ENCODE measurements at regions not wholly inside any gene's neighbourhood (a gene's known extent, or its start where the extent isn't known, plus 50 kb on each side); places are given as distances from the start of the nearest gene placed in this dataset.

GRCh38 chr9:116051528-116051927, 102.1 kb upstream of the PAPPA start:
- no peaks in the 10 kb centered on the region; the same call in 1 of the 2 replicates for H3K27me3 Mint-ChIP-seq (ENCODE audit: low read depth)
- DNase-seq (ENCODE audit: low spot score), result no peak
- no peak overlapping the region for H3K4me3 Mint-ChIP-seq
- H3K4me1 Mint-ChIP-seq, result no peaks in the 10 kb centered on the region
- CTCF ChIA-PET, result no interaction called here
- no peak for ATAC-seq
- TF ChIP-seq ZSCAN18 (CRISPR knock-in tag; IDR thresholded peaks at IDR 0.05), result no peak
- TF ChIP-seq SMAD3 (CRISPR knock-in tag; IDR thresholded peaks at IDR 0.05; ENCODE audit: borderline replicate concordance), result no peak
- TF ChIP-seq E2F1 (CRISPR knock-in tag; IDR thresholded peaks at IDR 0.05), result no peak
- no peak overlapping the region for H3K27ac Mint-ChIP-seq
- POLR2A ChIA-PET, result no interaction called here
- no peaks in the 10 kb centered on the region for H3K36me3 Mint-ChIP-seq
- H3K9me3 Mint-ChIP-seq, result no peaks in the 10 kb centered on the region

- ChIA-PET POLR2A (no interaction called here), CTCF (no interaction called here)
- no peaks in the 10 kb centered on the region; the same call in 1 of the 2 replicates for H3K27me3 Mint-ChIP-seq (ENCODE audit: low read depth)
- H3K4me3 Mint-ChIP-seq, result no peak overlapping the region
- H3K4me1 Mint-ChIP-seq, result 0 out of 2 replicates have a peak, but pooled peaks cover under 1% of the 10 kb centered on the region
- H3K27ac Mint-ChIP-seq, result no peak overlapping the region
- no peaks in the 10 kb centered on the region for H3K9me3 Mint-ChIP-seq
- TF ChIP-seq ZNF671 (CRISPR knock-in tag; IDR thresholded peaks at IDR 0.05) (no peak), JAZF1 (CRISPR knock-in tag; IDR thresholded peaks at IDR 0.05) (no peak), ZBTB43 (CRISPR knock-in tag; IDR thresholded peaks at IDR 0.05) (no peak), ZBTB21 (CRISPR knock-in tag; IDR thresholded peaks at IDR 0.05; ENCODE audit: borderline replicate concordance) (no peak), STAT6 (CRISPR knock-in tag; conservative IDR thresholded peaks at IDR 0.05; ENCODE audit: low read depth) (no peak), ZNF532 (CRISPR knock-in tag; IDR thresholded peaks at IDR 0.05; ENCODE audit: borderline replicate concordance) (no peak)
- ATAC-seq, result no peak
- no peaks in the 10 kb centered on the region for H3K36me3 Mint-ChIP-seq
- DNase-seq (ENCODE audit: low spot score), result no peak
Observed at GRCh38 chr9:116055536-116055935, 98.1 kb upstream of the PAPPA start.

- CTCF ChIA-PET, result no interaction called here
- TF ChIP-seq CDX4 (CRISPR knock-in tag; IDR thresholded peaks at IDR 0.05; ENCODE audit: borderline replicate concordance) (no peak), ATF1 (CRISPR knock-in tag; IDR thresholded peaks at IDR 0.05) (no peak), JAZF1 (CRISPR knock-in tag; IDR thresholded peaks at IDR 0.05) (no peak), ZNF532 (CRISPR knock-in tag; IDR thresholded peaks at IDR 0.05; ENCODE audit: borderline replicate concordance) (no peak), SMAD3 (CRISPR knock-in tag; IDR thresholded peaks at IDR 0.05; ENCODE audit: borderline replicate concordance) (no peak), SMAD4 (CRISPR knock-in tag; IDR thresholded peaks at IDR 0.05) (no peak), MXD4 (CRISPR knock-in tag; IDR thresholded peaks at IDR 0.05; ENCODE audit: borderline replicate concordance) (no peak), GABPB1 (CRISPR knock-in tag; IDR thresholded peaks at IDR 0.05) (no peak)
Observed at GRCh38 chr9:116057371-116057770, 96.2 kb upstream of the PAPPA start.

More at GRCh38 chr9:116057371-116057770, 96.2 kb upstream of the PAPPA start:
- no peaks in the 10 kb centered on the region for H3K9me3 Mint-ChIP-seq
- no peaks in the 10 kb centered on the region for H3K36me3 Mint-ChIP-seq
- no peak for DNase-seq (ENCODE audit: low spot score)
- no peak overlapping the region for H3K4me3 Mint-ChIP-seq
- 0 out of 2 replicates have a peak, but pooled peaks cover 3% of the 10 kb centered on the region for H3K4me1 Mint-ChIP-seq
- H3K27ac Mint-ChIP-seq, result no peak overlapping the region
- no peaks in the 10 kb centered on the region for H3K27me3 Mint-ChIP-seq (ENCODE audit: low read depth)
- no peak for ATAC-seq
- POLR2A ChIA-PET, result no interaction called here
